ENCODE measurements at regions not wholly inside any gene's neighbourhood (a gene's known extent, or its start where the extent isn't known, plus 50 kb on each side); places are given as distances from the start of the nearest gene placed in this dataset.

DNA sequence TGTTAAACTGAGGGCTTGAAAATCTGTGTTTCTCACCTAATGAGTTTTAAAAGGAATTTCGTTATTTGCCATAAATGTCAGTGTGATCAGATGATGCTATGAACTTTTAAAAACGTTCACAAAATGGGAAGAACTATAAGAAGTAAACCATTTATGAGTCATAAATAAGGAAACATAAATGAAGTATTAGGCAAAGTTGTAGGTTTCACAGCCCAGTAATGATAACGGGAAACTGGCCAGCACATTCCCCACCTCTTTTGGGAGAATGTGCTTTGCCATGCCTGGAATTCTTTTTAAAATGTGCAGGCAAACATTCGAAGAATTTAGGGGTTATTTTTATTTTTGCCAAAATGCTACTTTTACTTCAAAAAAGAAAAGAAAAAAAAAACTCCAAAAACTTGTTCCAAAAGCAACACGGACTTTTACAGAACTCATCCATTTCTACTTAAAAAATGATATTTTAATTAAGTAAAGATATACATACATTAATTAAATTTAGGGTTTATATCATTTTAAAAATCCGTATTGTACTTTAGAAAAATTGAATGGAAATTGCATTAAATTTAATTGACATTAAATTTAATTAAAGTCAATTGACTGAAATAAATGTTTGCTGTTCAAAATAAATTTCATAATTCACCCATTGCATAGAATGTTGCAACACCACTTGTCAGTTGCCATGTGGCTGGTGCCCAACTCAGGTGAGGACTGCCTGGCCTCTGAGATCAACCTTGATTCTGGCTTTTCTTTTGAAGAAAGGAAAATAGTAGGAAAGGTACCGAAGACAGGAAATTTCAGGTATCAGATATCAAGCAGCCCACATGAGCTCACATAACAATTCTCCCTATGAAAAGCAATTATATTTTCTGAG lies 1198.5 kb downstream of the EFNB2 start:
- DNase-seq, result no peak

GRCh38 chr13:105334211-105334610 lies 1201.3 kb downstream of the EFNB2 start:
- no peak for DNase-seq

DNA sequence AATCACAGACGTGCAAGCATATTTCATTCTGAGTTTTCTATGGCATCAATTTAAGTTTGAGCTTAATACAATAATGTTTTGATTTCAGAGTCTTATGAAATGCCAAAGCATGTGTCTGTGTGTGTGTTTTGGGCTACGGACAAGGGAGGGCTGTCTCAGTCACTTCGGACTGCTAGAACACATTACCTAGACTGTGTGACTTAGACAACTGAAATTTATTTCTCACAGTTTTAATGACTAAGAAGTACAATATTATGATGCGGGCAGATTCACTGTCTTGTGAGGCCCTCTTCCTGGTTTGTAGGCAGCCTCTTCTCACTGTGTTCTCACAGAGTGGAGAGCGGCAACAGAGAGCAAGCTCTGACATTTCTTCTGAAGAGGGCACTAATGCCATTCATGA lies 1202.0 kb downstream of the EFNB2 start:
- DNase-seq, result no peak

DNA sequence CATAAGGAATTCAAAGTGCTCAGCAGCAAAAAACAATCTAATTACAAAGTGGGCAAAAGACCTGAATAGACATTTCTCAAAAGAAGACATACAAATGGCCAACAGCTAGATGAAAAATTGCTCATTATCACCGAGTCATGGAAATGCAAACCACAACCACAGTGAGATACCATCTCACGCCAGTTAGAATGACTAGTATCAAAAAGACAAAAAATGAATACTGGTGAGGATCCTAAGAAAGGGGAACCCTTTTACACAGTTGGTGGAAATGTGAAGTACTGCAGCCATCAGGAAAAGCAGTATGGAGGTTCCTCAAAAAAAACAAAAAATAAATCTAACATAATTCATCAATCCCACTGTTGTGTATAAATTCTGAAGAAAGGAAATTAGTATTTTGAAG lies 1206.1 kb downstream of the EFNB2 start:
- DNase-seq, result no peak

GRCh38 chr13:105328212-105328611 lies 1207.2 kb downstream of the EFNB2 start:
- no peak for DNase-seq

GRCh38 chr13:105327581-105328126 lies 1207.8 kb downstream of the EFNB2 start:
- no peak for DNase-seq

DNA sequence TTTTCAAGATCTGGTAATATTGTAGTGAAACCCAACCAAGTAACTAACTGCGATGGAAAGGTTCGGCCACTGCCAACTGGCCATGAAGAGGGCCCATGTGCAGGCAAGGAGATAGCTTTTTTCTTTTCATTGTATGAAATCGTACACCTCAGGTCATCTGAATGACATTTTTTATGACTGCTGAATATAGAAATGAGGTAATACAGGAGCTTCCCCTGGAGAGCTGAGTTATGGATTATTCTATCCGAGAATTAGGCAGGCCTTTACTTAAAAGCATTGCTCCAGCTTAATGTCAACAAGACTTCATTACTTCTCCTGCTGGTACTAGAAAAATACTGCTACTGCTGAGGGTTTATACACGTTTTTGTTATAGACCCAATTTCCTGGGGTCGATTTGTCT lies 1215.6 kb downstream of the EFNB2 start:
- DNase-seq, result no peak

- DNase-seq, result no peak
Observed at GRCh38 chr13:105316731-105317130, 1218.7 kb downstream of the EFNB2 start.

DNA sequence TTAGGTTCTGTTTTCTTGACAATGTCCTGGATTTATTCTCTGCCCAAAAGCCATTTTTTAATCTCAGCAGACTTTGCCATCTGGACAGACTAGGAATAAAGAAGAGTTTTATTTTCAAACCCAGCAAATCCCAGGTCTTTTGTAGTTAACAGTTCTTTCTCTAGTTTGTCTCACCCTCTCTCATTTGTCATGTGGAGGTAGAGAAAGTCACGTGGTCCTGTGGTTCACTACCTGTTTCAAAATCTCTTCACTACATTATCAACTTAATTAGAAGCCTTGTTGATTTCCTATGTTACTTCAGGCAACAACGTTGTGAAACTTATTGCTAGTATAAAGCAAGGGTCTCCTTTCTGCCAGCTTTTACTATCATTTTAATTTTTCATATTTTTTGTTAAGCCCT lies 1222.6 kb downstream of the EFNB2 start:
- DNase-seq, result no peak

DNA sequence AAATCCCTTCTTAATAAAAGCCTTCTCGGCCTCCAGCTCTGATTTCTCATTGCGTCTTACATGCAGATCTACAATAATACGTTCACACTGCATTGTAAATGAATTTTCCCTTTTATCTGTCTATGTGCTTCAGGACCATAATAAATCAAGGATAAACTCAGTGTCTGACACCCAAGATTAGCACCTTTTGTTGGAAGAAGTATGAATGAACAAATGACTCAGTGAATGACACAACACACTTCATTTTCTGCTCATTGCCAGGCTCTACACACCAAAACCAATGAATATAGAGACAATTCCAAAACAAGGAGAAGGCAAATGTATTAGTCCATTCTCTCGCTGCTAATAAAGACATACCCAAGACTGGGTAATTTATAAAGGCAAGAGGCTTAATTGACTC lies 1224.4 kb downstream of the EFNB2 start:
- DNase-seq, result no peak

DNA sequence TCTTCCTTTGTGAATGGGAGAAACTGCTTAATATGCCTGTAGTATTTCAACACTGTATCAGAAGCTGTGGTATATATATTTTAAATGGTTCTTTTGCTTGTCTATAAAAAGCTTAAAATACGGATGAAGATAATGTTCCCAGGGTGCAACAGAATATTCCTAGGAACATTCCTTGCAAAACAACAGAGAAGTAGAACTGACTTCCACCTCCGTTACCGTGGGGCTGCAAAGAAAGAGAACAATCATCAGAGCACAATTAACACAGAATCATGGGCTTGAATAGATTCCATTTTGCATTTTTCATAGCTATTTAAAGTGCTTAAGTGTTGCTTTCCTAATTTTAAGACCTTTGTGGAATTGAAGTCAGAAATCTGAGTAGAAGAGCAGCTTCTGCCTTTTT lies 1227.7 kb downstream of the EFNB2 start:
- no peak for DNase-seq

GRCh38 chr13:105297839-105298238 lies 1237.6 kb downstream of the EFNB2 start:
- no peak for DNase-seq

- DNase-seq, result no peak
Observed at GRCh38 chr13:105291987-105292386, 1243.5 kb downstream of the EFNB2 start.

DNA sequence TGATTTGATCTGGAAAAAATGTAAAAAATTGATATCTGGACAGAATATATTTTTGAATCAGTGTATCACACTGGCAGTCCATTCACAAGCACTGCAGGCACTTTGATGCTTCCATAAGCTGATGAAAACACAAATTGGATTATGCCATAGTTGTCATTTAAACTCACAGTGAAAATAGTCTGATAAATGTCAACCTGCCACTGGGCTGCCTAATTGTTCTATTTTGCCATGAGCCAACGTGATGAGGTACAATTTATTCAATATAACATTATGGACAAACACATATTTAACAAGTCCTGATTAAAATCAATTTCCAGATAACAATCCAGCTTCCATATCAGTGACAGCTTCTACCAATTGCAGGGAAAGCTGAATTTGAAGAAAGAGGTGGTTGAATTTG lies 1244.9 kb downstream of the EFNB2 start:
- no peak for DNase-seq

DNA sequence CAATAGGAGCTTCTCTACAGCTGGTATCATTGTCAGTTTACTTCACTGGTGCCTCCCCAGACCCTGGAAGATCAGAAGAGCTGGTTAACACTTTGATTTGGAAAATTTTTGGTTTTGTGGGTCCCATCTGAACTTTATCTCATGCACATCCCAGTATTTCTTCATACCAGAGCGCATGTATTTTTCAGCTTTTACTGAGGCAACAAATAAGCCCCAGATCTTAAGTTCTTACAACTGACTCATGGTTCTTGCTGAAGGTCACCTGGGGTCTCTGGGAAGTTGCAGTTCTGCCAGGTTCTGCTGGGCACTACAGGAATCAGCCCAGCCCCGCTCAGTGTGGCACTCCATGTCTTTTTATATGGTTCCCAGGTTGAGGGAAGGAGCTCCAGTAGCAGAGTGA lies 1249.9 kb downstream of the EFNB2 start:
- no peak for DNase-seq

DNA sequence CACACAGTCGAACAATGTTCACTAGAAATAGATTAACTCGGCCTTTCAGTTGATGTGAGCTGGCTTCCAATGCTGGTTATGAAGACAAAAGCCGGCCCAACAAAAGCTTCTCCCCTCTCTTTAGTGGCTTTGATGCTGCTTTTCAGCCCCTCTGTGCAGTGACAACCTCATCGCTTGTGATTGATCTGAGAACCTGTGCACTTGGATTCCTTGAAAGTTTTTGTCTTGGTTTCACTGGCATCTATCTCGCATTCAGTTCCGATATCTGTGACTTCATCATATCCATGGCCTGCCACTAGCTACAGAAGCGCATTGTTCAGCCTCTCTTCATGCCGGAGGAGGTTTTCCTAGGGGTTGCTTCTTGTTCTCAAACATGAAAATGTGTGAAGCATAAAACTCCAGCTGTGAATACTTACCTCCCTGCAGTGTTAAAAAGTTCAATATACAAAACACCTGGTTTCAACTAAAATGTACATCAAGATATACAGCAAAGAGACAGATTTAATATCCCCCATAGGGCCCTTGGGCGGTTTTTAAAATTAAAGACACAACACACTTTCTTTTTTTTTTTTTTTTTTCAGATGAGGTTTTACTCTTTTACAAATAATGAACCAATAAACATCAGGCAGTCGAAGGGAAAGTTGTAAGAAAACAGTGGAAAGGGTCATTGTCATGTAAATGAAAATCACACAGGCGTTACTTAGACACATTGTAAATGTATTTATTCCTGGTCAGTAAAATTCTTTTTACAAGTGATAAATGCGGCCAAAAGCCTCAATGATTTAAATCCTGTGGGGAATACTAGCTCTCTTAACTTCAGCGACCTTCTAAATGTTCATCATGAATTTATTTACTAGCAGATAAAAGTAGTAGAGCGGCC lies 1252.8 kb downstream of the EFNB2 start:
- DNase-seq, result no peak

DNA sequence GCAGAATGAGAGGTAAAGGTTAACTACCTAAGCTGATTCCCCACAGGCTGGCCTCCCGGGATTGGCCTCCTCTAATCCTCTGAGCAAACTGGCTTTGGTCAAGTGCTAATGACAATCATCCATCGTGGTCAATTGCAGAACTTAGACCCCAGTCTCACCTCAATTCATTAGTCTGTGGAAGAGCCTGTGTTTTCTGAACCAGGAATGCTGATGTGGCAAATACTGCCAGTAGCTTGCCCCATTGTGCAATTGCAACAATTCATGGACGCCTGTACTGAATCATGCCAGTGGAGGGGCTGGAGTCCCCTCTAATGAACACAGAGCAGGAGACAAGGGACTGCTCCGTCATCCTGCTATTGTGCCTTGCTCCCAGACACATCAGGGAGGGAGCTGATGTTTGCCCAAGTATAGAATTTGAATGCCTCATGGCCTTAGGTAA lies 1256.5 kb downstream of the EFNB2 start:
- no peak for DNase-seq

GRCh38 chr13:105276571-105276970 lies 1258.9 kb downstream of the EFNB2 start:
- no peak for DNase-seq

DNA sequence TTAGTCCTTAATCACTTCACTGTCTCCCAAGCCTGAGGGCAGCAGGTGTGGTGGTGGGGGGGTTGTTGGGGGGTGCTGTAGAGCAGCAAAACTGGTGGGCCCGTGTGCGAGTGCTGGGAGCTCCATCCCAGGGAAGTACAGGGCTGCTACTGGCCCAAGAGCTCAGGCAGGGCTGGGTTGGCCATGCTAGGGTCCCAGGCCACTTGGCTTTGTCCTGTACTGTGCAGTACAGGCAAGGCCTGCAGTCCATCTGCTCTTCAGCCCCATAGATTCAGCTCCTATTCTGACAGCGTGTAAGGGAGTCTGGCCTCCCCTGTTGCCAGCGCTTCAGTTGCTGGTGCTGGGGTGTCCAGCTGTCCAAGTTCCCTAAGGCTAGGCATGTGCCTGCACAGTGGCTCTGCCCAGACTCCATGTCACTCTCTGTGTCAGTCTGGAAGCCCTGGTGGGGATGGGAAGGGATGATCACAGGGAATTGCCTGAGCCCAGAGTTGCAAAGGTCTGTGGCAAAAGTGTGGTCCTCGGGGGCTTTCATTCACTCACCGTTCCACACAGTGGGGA lies 1261.7 kb downstream of the EFNB2 start:
- DNase-seq, result no peak

GRCh38 chr13:105272660-105273631 lies 1262.5 kb downstream of the EFNB2 start:
- no peak for DNase-seq

DNA sequence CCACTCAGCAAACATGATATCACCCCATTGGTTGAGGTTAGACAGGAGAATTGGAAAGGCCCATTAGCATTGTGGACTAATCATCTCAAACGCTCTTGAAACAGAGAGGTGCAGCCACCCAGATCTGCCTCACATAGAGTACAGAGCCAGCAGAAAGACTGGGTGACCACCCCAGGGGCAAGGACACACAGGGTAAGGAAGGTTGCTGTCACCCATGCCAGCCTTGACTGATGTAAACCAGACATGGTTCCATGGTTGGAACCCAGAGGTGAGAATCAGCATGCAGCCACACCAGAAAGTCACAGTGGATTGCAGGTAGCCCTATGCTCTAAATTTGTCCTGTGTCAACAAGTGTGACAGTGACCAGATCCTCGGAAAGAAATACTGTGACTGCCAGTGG lies 1268.8 kb downstream of the EFNB2 start:
- no peak for DNase-seq

DNA sequence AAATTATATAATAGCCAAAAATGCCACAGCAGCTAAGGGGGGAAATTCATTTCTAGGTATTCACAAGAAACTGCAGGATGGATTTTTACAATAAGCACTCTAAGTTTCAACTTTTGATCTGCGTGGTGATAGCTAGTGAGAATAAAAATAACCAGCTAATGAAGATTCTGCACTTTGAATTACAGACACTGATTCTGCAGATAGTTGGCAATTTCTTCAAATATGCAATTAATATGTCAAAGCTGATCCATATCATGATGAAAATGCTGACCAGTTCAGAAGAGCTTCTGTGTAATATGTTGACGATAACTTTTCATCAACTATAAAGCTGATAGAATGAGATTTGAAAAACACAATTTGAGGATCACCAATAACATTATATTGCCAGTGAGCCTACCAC lies 1272.9 kb downstream of the EFNB2 start:
- no peak for DNase-seq
